ENCODE measurements at regions not wholly inside any gene's neighbourhood (a gene's known extent, or its start where the extent isn't known, plus 50 kb on each side); places are given as distances from the start of the nearest gene placed in this dataset.
"Not testable (repeated sequence)": the region's sequence is repeated elsewhere in the genome, so short reads cannot be mapped to it uniquely, and the experiment has no call there.

GRCh38 chr4:101419336-101420135 is 72.2 kb upstream of the PPP3CA start:
- Histone ChIP-seq H3K36me3 (peaks cover 0 to 9% (median 0%) of the 10 kb centered on the region in 11 experiments; a peak in 2 of 22 replicates), H3K9me3 (replicated peaks in 1 of 11) (peaks cover 19 to 28% (median 22%) of the 10 kb centered on the region in 11 experiments), H3K27ac (peak overlapping the region; percentile 5 to 89 (median 61); a peak in 21 of 22 replicates), H3K4me3 (peak overlapping the region in 3 of 10 experiments; percentile 3 to 23 (median 13); a peak in 1 of 20 replicates), H4K20me1 (no peaks in the 10 kb centered on the region), H3K4me2 (peak overlapping the region; percentile 71 to 86 (median 78)), H3K4me1 (peaks cover 33 to 60% (median 43%) of the 10 kb centered on the region in 10 experiments), H3K9ac (peak overlapping the region in 5 of 11 experiments; percentile 15 to 71 (median 61); a peak in 9 of 22 replicates), H3K27me3 (no peaks in the 10 kb centered on the region)
- TF ChIP-seq Cebpa-rat (IDR thresholded peaks at IDR 0.05): no peak

DNA sequence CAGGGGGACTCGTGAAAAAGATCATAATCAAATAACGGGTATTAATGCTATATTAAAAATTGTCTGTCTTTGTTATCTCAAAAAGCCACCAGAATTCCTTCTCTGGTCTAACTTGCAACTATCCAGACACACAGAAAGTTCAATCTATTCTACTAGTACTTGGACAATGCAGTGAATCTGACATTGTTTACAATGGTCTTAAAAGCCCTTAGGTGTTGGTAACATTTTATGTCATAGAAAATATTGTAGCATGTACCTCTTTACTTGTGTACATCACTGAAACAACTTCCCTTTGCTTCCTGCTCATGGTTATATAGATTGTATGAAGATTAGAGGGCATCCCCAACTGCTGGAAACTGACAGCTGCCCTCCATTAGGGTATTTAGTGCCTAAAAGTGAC is 71.1 kb upstream of the PPP3CA start:
- Histone ChIP-seq H3K9me3 (replicated peaks in 1 of 11) (peaks cover 19 to 26% (median 22%) of the 10 kb centered on the region in 11 experiments), H3K36me3 (peaks cover 0 to 9% (median 0%) of the 10 kb centered on the region in 11 experiments; a peak in 2 of 22 replicates), H3K4me3 (peak overlapping the region in 6 of 10 experiments; percentile 0 to 48 (median 24); a peak in 5 of 20 replicates), H3K9ac (peak overlapping the region in 5 of 11 experiments; percentile 28 to 71 (median 63); a peak in 9 of 22 replicates), H4K20me1 (no peaks in the 10 kb centered on the region), H3K27me3 (no peaks in the 10 kb centered on the region), H3K27ac (peak overlapping the region in 10 of 11 experiments; percentile 36 to 89 (median 66); a peak in 18 of 22 replicates), H3K4me2 (peak overlapping the region; percentile 71 to 86 (median 78)), H3K4me1 (peaks cover 33 to 60% (median 43%) of the 10 kb centered on the region in 10 experiments)
- TF ChIP-seq Cebpa-rat (IDR thresholded peaks at IDR 0.05): no peak

GRCh38 chr4:101418055-101418454 is 70.7 kb upstream of the PPP3CA start:
- peak in 4 of 11 experiments; percentile 12 to 75 (median 34); a peak in 3 of 22 replicates for TF ChIP-seq Cebpa-rat (IDR thresholded peaks at IDR 0.05)
- Histone ChIP-seq H3K4me3 (peak overlapping the region in 6 of 10 experiments; percentile 0 to 48 (median 24); a peak in 5 of 20 replicates), H3K4me2 (peak overlapping the region; percentile 71 to 86 (median 78)), H4K20me1 (no peaks in the 10 kb centered on the region), H3K4me1 (peaks cover 33 to 60% (median 43%) of the 10 kb centered on the region in 10 experiments), H3K27ac (peak overlapping the region in 10 of 11 experiments; percentile 36 to 89 (median 66); a peak in 17 of 22 replicates), H3K9me3 (replicated peaks in 1 of 11) (peaks cover 19 to 30% (median 22%) of the 10 kb centered on the region in 11 experiments), H3K9ac (peak overlapping the region in 5 of 11 experiments; percentile 28 to 71 (median 63); a peak in 9 of 22 replicates), H3K36me3 (peaks cover 0 to 9% (median 0%) of the 10 kb centered on the region in 11 experiments; a peak in 2 of 22 replicates), H3K27me3 (no peaks in the 10 kb centered on the region)

DNA sequence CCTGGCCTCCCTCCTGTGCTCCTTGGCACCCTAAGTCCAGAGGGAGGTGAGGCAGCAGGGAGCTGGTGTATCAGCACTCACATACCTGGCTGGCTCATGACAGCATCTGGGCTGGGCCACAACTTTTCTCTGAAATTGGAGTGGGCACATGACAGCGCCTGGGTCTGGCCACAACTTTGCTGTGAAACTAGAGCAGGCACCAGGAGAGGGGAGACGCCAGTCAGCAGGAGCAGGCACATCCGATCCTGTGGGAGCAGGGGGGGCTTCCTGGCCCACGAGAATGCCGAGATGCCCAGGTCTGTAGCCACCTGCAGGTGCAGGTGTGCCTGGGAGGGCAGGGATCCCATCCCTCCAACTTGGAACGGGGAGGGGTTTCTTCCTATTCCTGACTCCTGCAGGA is 69.7 kb upstream of the PPP3CA start:
- peaks cover 19 to 30% (median 22%) of the 10 kb centered on the region in 11 experiments for H3K9me3 ChIP-seq (replicated peaks in 1 of 11)
- peak overlapping the region in 3 of 10 experiments; percentile 1 to 15 (median 11); a peak in 4 of 20 replicates for H3K4me3 ChIP-seq
- no peaks in the 10 kb centered on the region for H3K27me3 ChIP-seq
- H3K27ac ChIP-seq: peak overlapping the region in 7 of 11 experiments; percentile 19 to 89 (median 81); a peak in 13 of 22 replicates
- H3K4me1 ChIP-seq: peaks cover 33 to 60% (median 43%) of the 10 kb centered on the region in 10 experiments
- peak overlapping the region in 5 of 11 experiments; percentile 8 to 51 (median 31); a peak in 3 of 22 replicates for H3K9ac ChIP-seq
- peak overlapping the region; percentile 20 to 86 (median 77); a peak in 21 of 22 replicates for H3K4me2 ChIP-seq
- peaks cover 0 to 9% (median 0%) of the 10 kb centered on the region in 11 experiments; a peak in 2 of 22 replicates for H3K36me3 ChIP-seq
- no peaks in the 10 kb centered on the region for H4K20me1 ChIP-seq
- TF ChIP-seq Cebpa-rat (IDR thresholded peaks at IDR 0.05): no peak

DNA sequence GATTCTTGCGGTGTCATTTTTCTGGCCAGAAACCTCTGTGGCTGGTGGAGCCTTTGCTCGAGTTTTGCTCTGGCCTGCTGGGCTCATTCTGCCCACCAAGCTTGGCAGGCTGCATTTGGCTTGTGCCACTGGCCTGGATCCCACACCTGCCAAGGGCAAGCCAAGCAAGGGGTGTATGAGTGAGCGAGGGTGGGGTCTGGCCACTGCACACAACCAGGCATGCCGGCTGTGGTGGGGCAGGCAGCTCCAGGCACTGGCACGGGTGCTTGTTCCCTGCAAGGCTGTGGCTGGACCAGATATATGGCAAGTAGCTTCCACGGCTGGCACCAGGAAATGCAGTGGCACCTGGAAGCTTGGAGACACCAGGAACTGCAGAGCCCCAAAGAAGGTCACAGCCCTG is 68.6 kb upstream of the PPP3CA start:
- H3K4me1 ChIP-seq: peaks cover 33 to 60% (median 42%) of the 10 kb centered on the region in 10 experiments
- H3K36me3 ChIP-seq: peaks cover 0 to 9% (median 0%) of the 10 kb centered on the region in 11 experiments; a peak in 2 of 22 replicates
- H3K9me3 ChIP-seq (replicated peaks in 1 of 11): peaks cover 19 to 30% (median 24%) of the 10 kb centered on the region in 11 experiments
- 0 out of 22 replicates have a peak overlapping the region, but pooled peaks of 1 of the 11 experiments have one; percentile 69 for H3K4me2 ChIP-seq
- H3K27me3 ChIP-seq: no peaks in the 10 kb centered on the region
- H3K9ac ChIP-seq: no peak overlapping the region
- peak overlapping the region in 2 of 10 experiments; percentile 1 to 11; a peak in 2 of 20 replicates for H3K4me3 ChIP-seq
- H3K27ac ChIP-seq: peak overlapping the region in 4 of 11 experiments; percentile 81 to 89 (median 86); a peak in 8 of 22 replicates
- no peaks in the 10 kb centered on the region for H4K20me1 ChIP-seq
- TF ChIP-seq Cebpa-rat (IDR thresholded peaks at IDR 0.05): no peak

DNA sequence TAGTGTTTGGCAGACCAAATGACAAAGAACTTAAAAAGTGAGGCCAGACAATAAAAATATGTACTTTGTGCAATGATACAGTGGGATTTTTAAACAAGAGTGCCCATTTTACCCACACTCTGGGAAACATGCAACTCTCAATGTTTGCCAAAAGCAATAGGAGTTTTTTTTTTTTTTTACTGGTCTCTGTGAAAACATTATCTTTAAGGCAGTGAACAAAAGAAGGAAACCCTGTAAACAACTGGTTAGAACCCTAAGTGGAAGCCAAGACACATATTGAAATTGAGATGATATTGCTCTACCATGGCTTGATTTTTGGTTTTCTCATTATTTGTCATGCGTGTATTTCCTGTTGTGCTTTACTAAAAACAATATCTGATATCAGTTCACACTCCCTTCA is 67.2 kb upstream of the PPP3CA start:
- H4K20me1 ChIP-seq: no peaks in the 10 kb centered on the region
- H3K4me1 ChIP-seq: peaks cover 24 to 46% (median 29%) of the 10 kb centered on the region in 10 experiments
- peaks cover 19 to 30% (median 24%) of the 10 kb centered on the region in 11 experiments for H3K9me3 ChIP-seq (replicated peaks in 1 of 11)
- no peak overlapping the region for H3K4me2 ChIP-seq
- H3K4me3 ChIP-seq: no peak overlapping the region
- peaks cover 0 to 9% (median 0%) of the 10 kb centered on the region in 11 experiments; a peak in 2 of 22 replicates for H3K36me3 ChIP-seq
- TF ChIP-seq Cebpa-rat (IDR thresholded peaks at IDR 0.05): no peak
- H3K27ac ChIP-seq: no peak overlapping the region
- no peak overlapping the region for H3K9ac ChIP-seq
- H3K27me3 ChIP-seq: no peaks in the 10 kb centered on the region

DNA sequence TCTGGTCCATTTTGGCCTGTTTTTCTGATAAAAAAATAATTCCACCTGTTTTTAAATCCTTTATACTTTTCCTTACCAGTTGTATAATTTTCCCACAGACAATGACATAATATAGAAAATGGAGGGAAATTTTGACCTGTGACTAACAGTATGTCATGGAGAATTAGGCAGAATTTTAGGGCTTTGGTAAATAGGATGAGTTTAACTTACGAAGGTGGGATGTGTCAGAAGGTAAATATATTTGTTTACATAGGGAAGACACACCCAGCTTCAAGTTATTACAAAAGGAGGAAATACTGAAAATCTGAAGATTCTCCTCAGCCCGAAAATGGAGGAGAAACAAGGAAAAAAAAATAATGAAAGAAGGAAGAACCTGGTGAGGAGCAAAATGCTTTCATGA is 64.6 kb upstream of the PPP3CA start:
- H3K36me3 ChIP-seq: peaks cover 0 to 9% (median 0%) of the 10 kb centered on the region in 11 experiments; a peak in 2 of 22 replicates
- H3K4me2 ChIP-seq: no peak overlapping the region
- no peak overlapping the region for H3K27ac ChIP-seq
- H4K20me1 ChIP-seq: no peaks in the 10 kb centered on the region
- H3K9me3 ChIP-seq (replicated peaks in 1 of 11): peaks cover 18 to 26% (median 24%) of the 10 kb centered on the region in 11 experiments
- H3K4me3 ChIP-seq: no peak overlapping the region
- H3K27me3 ChIP-seq: no peaks in the 10 kb centered on the region
- no peak for TF ChIP-seq Cebpa-rat (IDR thresholded peaks at IDR 0.05)
- peaks cover 1 to 20% (median 4%) of the 10 kb centered on the region in 10 experiments; a peak in 19 of 20 replicates for H3K4me1 ChIP-seq
- no peak overlapping the region for H3K9ac ChIP-seq

- not testable (repeated sequence) for H3K4me2 ChIP-seq, H3K27me3 ChIP-seq, H3K36me3 ChIP-seq, H3K27ac ChIP-seq, H3K4me3 ChIP-seq, H3K9ac ChIP-seq, H4K20me1 ChIP-seq
- Histone ChIP-seq H3K9me3 (replicated peaks in 1 of 11) (peaks cover 13 to 21% (median 19%) of the 10 kb centered on the region in 11 experiments), H3K4me1 (peaks cover 0 to 15% (median 0%) of the 10 kb centered on the region in 10 experiments; a peak in 7 of 20 replicates)
Observed at GRCh38 chr4:101411281-101411910, 64.1 kb upstream of the PPP3CA start.
